MCF 10A (cell line): ENCODE measurements at regions not wholly inside any gene's neighbourhood (a gene's known extent, or its start where the extent isn't known, plus 50 kb on each side); places are given as distances from the start of the nearest gene placed in this dataset.

ENCODE experiments used
- BruUV-seq: library from RNA; stranded (reverse); fragments of 400-500 nt; replicated peaks from 2 replicates; lab custom pipeline; 2021; lab: Mats Ljungman, UMichigan
- CTCF ChIA-PET: fragments of 300-600 bp; sonication (Branson Sonifier 250); formaldehyde crosslinking; extraction: SDS; loops from one replicate; lab custom pipeline; 2021; ENCODE audit warnings: antibody characterized with exemption, inconsistent platforms; lab: Yijun Ruan, JAX
- POLR2A ChIA-PET: fragments of 300-600, 350-650 bp; sonication (Branson Sonifier 250); formaldehyde crosslinking; extraction: SDS; loops from one replicate; lab custom pipeline; 2020; ENCODE audit warnings: antibody characterized with exemption, inconsistent platforms; lab: Yijun Ruan, JAX
- DNase-seq: peaks from one replicate; pipeline ENCODE4 v3.0.0-alpha.2; 2018; ENCODE audit not compliant: unreplicated experiment
- H3K27ac Mint-ChIP-seq: one replicate; pipeline ENCODE4 v1.8.0; 2022; ENCODE audit warnings: mild to moderate bottlenecking, low read depth, mixed read lengths; ENCODE audit not compliant: unreplicated experiment
- H3K27me3 Mint-ChIP-seq: one replicate; pipeline ENCODE4 v1.8.0; 2022; ENCODE audit warnings: mixed read lengths; ENCODE audit not compliant: insufficient read depth, unreplicated experiment
- H3K36me3 Mint-ChIP-seq: one replicate; pipeline ENCODE4 v1.8.0; 2022; ENCODE audit warnings: mild to moderate bottlenecking, moderate library complexity, mixed read lengths; ENCODE audit not compliant: insufficient read depth, unreplicated experiment
- H3K4me1 Mint-ChIP-seq: one replicate; pipeline ENCODE4 v1.8.0; 2022; ENCODE audit warnings: mixed read lengths; ENCODE audit not compliant: insufficient read depth, unreplicated experiment
- H3K4me3 Mint-ChIP-seq: one replicate; pipeline ENCODE4 v1.8.0; 2022; ENCODE audit warnings: mild to moderate bottlenecking, moderate library complexity, mixed read lengths; ENCODE audit not compliant: unreplicated experiment
- H3K9me3 Mint-ChIP-seq: one replicate; pipeline ENCODE4 v1.8.0; 2022; ENCODE audit warnings: mixed read lengths; ENCODE audit not compliant: unreplicated experiment
- CTCF ChIP-seq: fragments of 200-600 bp; IDR thresholded peaks from one replicate; pipeline ENCODE4 v1.8.0; 2022; ENCODE audit warnings: antibody characterized with exemption, mild to moderate bottlenecking; ENCODE audit not compliant: unreplicated experiment
- intact Hi-C: fragments of 100-400 bp; cut with micrococcal nuclease; formaldehyde crosslinking; loops from 2 replicates; pipeline ENCODE4 v1.14.1; 2022

GRCh38 chr13:60944863-60945262 lies 470.8 kb downstream of the PCDH20 start:
- Mint-ChIP-seq H3K27ac (no peak overlapping the region), H3K9me3 (peaks cover 7% of the 10 kb centered on the region), H3K36me3 (no peaks in the 10 kb centered on the region), H3K4me3 (no peak overlapping the region), H3K27me3 (no peaks in the 10 kb centered on the region), H3K4me1 (peaks cover 5% of the 10 kb centered on the region)
- ChIA-PET POLR2A (interaction anchor here (0.6 to 1.0 kb wide), 2 partner anchors 28 to 157 kb away, joined by 3 read pairs; no protein-coding TSS in a partner anchor), CTCF (interaction anchor here (0.7 kb wide), 2 partner anchors 44 to 313 kb away, joined by 3 read pairs; no protein-coding TSS in a partner anchor)
- intact Hi-C loops, result no loop called here
- no peak for DNase-seq
- TF ChIP-seq CTCF, result no peak
- no TSS peak for BruUV-seq

GRCh38 chr13:60944016-60944415 lies 471.6 kb downstream of the PCDH20 start:
- peaks cover 7% of the 10 kb centered on the region for H3K9me3 Mint-ChIP-seq
- H3K4me3 Mint-ChIP-seq, result no peak overlapping the region
- H3K27ac Mint-ChIP-seq, result no peak overlapping the region
- no peaks in the 10 kb centered on the region for H3K36me3 Mint-ChIP-seq
- TF ChIP-seq CTCF, result no peak
- BruUV-seq, result no TSS peak
- H3K27me3 Mint-ChIP-seq, result no peaks in the 10 kb centered on the region
- intact Hi-C loops, result no loop called here
- peaks cover 5% of the 10 kb centered on the region for H3K4me1 Mint-ChIP-seq
- ChIA-PET POLR2A (no interaction called here), CTCF (interaction anchor here (0.7 to 0.8 kb wide), 3 partner anchors 23 to 463 kb away, joined by 3 read pairs; no protein-coding TSS in a partner anchor)
- DNase-seq, result no peak

- peaks cover 19% of the 10 kb centered on the region for H3K4me1 Mint-ChIP-seq
- intact Hi-C loops, result no loop called here
- POLR2A ChIA-PET, result no interaction called here
- no peak for TF ChIP-seq CTCF
- H3K4me3 Mint-ChIP-seq, result no peak overlapping the region
- no peaks in the 10 kb centered on the region for H3K9me3 Mint-ChIP-seq
- DNase-seq, result no peak
- no TSS peak for BruUV-seq
- CTCF ChIA-PET, result no interaction called here
- H3K27me3 Mint-ChIP-seq, result no peaks in the 10 kb centered on the region
- H3K27ac Mint-ChIP-seq, result no peak overlapping the region
- H3K36me3 Mint-ChIP-seq, result no peaks in the 10 kb centered on the region
Observed at GRCh38 chr13:60936281-60936680, 479.4 kb downstream of the PCDH20 start.

- no TSS peak for BruUV-seq
- DNase-seq, result peak; percentile 21
- H3K4me3 Mint-ChIP-seq, result no peak overlapping the region
- peaks cover 27% of the 10 kb centered on the region for H3K4me1 Mint-ChIP-seq
- TF ChIP-seq CTCF, result no peak
- intact Hi-C loops, result no loop called here
- H3K36me3 Mint-ChIP-seq, result no peaks in the 10 kb centered on the region
- H3K9me3 Mint-ChIP-seq, result no peaks in the 10 kb centered on the region
- ChIA-PET CTCF (no interaction called here), POLR2A (no interaction called here)
- no peaks in the 10 kb centered on the region for H3K27me3 Mint-ChIP-seq
- H3K27ac Mint-ChIP-seq, result no peak overlapping the region
Observed at GRCh38 chr13:60933638-60934037, 482.0 kb downstream of the PCDH20 start.
